ENCODE measurements at regions not wholly inside any gene's neighbourhood (a gene's known extent, or its start where the extent isn't known, plus 50 kb on each side); places are given as distances from the start of the nearest gene placed in this dataset.

GRCh38 chr2:12844511-12844910 is 127.8 kb downstream of the TRIB2 start:
- Mint-ChIP-seq H3K9me3 (no peaks in the 10 kb centered on the region), H3K27me3 (peaks cover 46% of the 10 kb centered on the region), H3K4me1 (no peaks in the 10 kb centered on the region), H3K4me3 (no peak overlapping the region), H3K36me3 (ENCODE audit: low read depth) (no peaks in the 10 kb centered on the region), H3K27ac (no peak overlapping the region)
- DNase-seq, result no peak
- intact Hi-C loops (cut with micrococcal nuclease), result no loop called here

- no peak for DNase-seq
- Mint-ChIP-seq H3K9me3 (peaks cover 4% of the 10 kb centered on the region), H3K27ac (no peak overlapping the region), H3K36me3 (ENCODE audit: low read depth) (no peaks in the 10 kb centered on the region), H3K4me3 (no peak overlapping the region), H3K27me3 (peaks cover 40% of the 10 kb centered on the region), H3K4me1 (no peaks in the 10 kb centered on the region)
- intact Hi-C loops (cut with micrococcal nuclease), result no loop called here
Measured at GRCh38 chr2:12847694-12848575, 131.2 kb downstream of the TRIB2 start.

DNA sequence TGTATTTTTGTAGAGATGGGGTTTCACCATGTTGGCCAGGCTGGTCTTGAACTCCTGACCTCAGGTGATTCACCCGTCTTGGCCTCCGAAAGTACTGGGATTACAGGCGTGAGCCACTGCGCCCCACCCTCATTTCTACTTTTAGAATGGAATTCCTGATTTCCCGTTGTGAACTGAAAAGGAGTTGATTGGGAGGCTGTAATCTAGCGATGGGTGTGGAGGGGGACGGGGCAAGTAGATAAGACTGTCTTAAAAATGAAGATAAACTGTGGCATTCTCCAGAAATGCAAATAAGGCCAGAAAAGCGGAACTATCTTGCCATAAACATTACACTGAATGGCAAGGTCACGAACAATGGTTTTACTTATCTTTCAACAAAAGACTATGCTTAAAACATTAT is 135.4 kb downstream of the TRIB2 start:
- Mint-ChIP-seq H3K4me3 (no peak overlapping the region), H3K27me3 (peaks cover 30% of the 10 kb centered on the region), H3K9me3 (peaks cover 8% of the 10 kb centered on the region), H3K36me3 (ENCODE audit: low read depth) (peaks cover 2% of the 10 kb centered on the region), H3K27ac (no peak overlapping the region), H3K4me1 (peaks cover 6% of the 10 kb centered on the region)
- intact Hi-C loops (cut with micrococcal nuclease), result loop anchor here (10.0 kb wide), 1 partner anchor 437 kb away; no protein-coding TSS in a partner anchor
- no peak for DNase-seq

GRCh38 chr2:12854001-12854530 is 137.3 kb downstream of the TRIB2 start:
- intact Hi-C loops (cut with micrococcal nuclease), result loop anchor here (10.0 kb wide), 1 partner anchor 439 kb away; no protein-coding TSS in a partner anchor

DNA sequence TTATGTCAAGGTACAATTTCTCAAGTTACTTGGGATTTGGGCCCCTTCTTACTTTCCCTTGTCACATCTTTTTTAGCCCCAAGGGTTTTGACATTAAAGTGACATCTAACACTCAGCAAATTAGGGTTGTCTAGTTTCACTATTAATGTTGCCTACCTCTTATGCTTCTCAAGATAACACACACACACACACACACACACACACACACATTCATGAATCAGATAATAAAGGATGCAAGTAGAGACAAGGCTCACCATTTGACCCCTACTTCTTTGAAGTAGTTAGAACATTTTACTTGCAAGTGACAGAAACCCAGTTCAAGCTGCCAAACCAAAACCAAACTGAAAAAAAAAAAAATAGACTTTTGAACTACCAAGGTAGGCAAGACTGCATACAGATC is 138.8 kb downstream of the TRIB2 start:
- Mint-ChIP-seq H3K4me3 (no peak overlapping the region), H3K9me3 (peaks cover 8% of the 10 kb centered on the region), H3K36me3 (ENCODE audit: low read depth) (peaks cover 10% of the 10 kb centered on the region), H3K4me1 (peaks cover 15% of the 10 kb centered on the region), H3K27me3 (peaks cover 15% of the 10 kb centered on the region), H3K27ac (peak overlapping the region; percentile 59)
- no peak for DNase-seq
- intact Hi-C loops (cut with micrococcal nuclease), result loop anchor here (5.0 to 10.0 kb wide), 5 partner anchors 112 to 563 kb away; no protein-coding TSS in a partner anchor

More at GRCh38 chr2:12854001-12854530, 137.3 kb downstream of the TRIB2 start:
- DNase-seq, result no peak
- Mint-ChIP-seq H3K4me1 (peaks cover 6% of the 10 kb centered on the region), H3K27ac (no peak overlapping the region), H3K9me3 (peaks cover 8% of the 10 kb centered on the region), H3K36me3 (ENCODE audit: low read depth) (peaks cover 3% of the 10 kb centered on the region), H3K27me3 (peaks cover 24% of the 10 kb centered on the region), H3K4me3 (no peak overlapping the region)

GRCh38 chr2:12856934-12857601 is 140.3 kb downstream of the TRIB2 start:
- Mint-ChIP-seq H3K27me3 (peaks cover 9% of the 10 kb centered on the region), H3K4me3 (no peak overlapping the region), H3K27ac (no peak overlapping the region), H3K4me1 (peaks cover 27% of the 10 kb centered on the region), H3K9me3 (peaks cover 5% of the 10 kb centered on the region), H3K36me3 (ENCODE audit: low read depth) (peaks cover 10% of the 10 kb centered on the region)
- DNase-seq, result peak; percentile 79
- intact Hi-C loops (cut with micrococcal nuclease), result loop anchor here (1.0 to 10.0 kb wide), 8 partner anchors 72 to 1027 kb away; partner anchors contain the start of gene TRIB2

DNA sequence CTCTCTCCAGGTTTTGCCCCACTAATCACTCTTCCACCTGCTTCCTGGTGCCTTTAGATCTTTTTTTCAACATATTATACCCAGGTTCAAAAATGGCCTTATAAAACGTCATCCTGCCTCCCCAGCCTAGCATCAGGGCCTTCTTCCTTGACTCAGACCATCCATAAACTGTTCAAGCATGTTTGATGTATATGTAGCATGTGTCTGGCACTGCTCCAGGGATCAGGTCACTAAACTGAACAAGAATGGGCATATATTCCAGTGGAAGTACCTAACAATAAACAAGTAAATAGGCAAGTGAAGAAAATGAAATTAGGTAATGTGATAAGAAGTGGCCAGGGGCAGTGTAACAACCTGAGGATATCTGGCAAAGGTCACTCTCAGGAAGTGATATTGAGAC is 141.2 kb downstream of the TRIB2 start:
- intact Hi-C loops (cut with micrococcal nuclease), result loop anchor here (1.0 to 10.0 kb wide), 8 partner anchors 71 to 1028 kb away; partner anchors contain the start of gene TRIB2
- H3K27ac Mint-ChIP-seq, result no peak overlapping the region
- H3K36me3 Mint-ChIP-seq (ENCODE audit: low read depth), result peaks cover 10% of the 10 kb centered on the region
- H3K4me1 Mint-ChIP-seq, result peaks cover 27% of the 10 kb centered on the region
- no peak for DNase-seq
- no peak overlapping the region for H3K4me3 Mint-ChIP-seq
- H3K9me3 Mint-ChIP-seq, result peaks cover 4% of the 10 kb centered on the region
- H3K27me3 Mint-ChIP-seq, result peaks cover 7% of the 10 kb centered on the region

GRCh38 chr2:12858786-12859185 is 142.1 kb downstream of the TRIB2 start:
- H3K4me3 Mint-ChIP-seq, result no peak overlapping the region

DNA sequence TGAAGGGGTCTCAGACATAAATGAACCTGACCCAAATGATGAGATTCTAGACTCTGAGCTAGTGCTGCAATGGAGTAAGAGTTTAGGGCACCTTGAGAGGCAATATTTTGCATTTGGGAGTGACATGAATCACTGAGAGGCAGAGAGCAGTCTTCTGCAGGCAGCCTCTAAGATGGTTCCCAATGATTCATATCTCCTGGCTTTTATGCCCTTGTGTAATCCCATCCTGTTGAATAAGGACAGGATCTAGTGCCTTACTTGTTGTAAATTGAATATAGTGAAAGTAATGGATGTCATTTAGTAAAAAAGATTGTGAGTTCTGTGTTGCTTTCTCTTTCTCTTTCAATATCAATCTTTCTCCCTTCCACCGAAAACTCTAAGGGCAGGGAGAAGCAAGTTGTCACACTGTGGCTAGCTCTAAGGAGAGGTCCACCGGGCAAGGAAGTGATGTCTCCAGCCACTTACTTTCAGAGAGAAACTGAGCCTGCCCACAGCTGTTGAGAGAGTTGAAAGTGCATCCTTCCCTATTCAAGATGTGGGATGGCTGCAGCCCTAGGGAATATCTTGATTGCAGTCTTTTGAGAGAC is 144.7 kb downstream of the TRIB2 start:
- peak; percentile 79 for DNase-seq
- H3K4me3 Mint-ChIP-seq, result peak overlapping the region; percentile 67
- H3K27me3 Mint-ChIP-seq, result peaks cover 13% of the 10 kb centered on the region
- peak overlapping the region; percentile 66 for H3K27ac Mint-ChIP-seq
- H3K9me3 Mint-ChIP-seq, result peaks cover 12% of the 10 kb centered on the region
- H3K36me3 Mint-ChIP-seq (ENCODE audit: low read depth), result peaks cover 19% of the 10 kb centered on the region
- peaks cover 21% of the 10 kb centered on the region for H3K4me1 Mint-ChIP-seq
- intact Hi-C loops (cut with micrococcal nuclease), result no loop called here

More at GRCh38 chr2:12858786-12859185, 142.1 kb downstream of the TRIB2 start:
- Mint-ChIP-seq H3K27me3 (peaks cover 7% of the 10 kb centered on the region), H3K36me3 (ENCODE audit: low read depth) (peaks cover 14% of the 10 kb centered on the region), H3K27ac (no peak overlapping the region), H3K9me3 (peaks cover 6% of the 10 kb centered on the region), H3K4me1 (peaks cover 27% of the 10 kb centered on the region)
- DNase-seq, result no peak
- intact Hi-C loops (cut with micrococcal nuclease), result loop anchor here (5.0 to 10.0 kb wide), 5 partner anchors 109 to 566 kb away; no protein-coding TSS in a partner anchor

DNA sequence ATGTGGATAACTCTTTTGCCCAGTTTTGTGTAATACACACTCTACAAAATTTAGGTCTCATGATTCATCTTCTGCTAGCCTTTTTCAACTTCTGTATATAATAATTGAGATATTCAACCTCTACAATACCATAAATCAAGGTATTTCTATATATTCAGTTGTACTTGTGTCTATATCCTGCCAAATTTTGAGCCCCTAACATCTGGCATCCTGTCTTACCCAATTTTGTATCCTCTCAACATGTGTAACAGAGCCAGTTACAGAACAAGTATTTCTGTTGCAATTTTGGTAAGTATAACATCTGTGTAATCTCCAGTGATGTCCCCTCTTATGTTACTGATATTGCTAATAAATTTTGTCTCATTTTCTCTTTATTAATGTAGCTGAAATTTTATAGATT is 145.8 kb downstream of the TRIB2 start:
- peaks cover 21% of the 10 kb centered on the region for H3K27me3 Mint-ChIP-seq
- H3K4me1 Mint-ChIP-seq, result peaks cover 21% of the 10 kb centered on the region
- peaks cover 20% of the 10 kb centered on the region for H3K9me3 Mint-ChIP-seq
- intact Hi-C loops (cut with micrococcal nuclease), result no loop called here
- peaks cover 21% of the 10 kb centered on the region for H3K36me3 Mint-ChIP-seq (ENCODE audit: low read depth)
- no peak for DNase-seq
- H3K4me3 Mint-ChIP-seq, result no peak overlapping the region
- H3K27ac Mint-ChIP-seq, result no peak overlapping the region

GRCh38 chr2:12863937-12864336 is 147.2 kb downstream of the TRIB2 start:
- no peak overlapping the region for H3K27ac Mint-ChIP-seq
- H3K27me3 Mint-ChIP-seq, result peaks cover 31% of the 10 kb centered on the region
- H3K9me3 Mint-ChIP-seq, result peaks cover 24% of the 10 kb centered on the region
- intact Hi-C loops (cut with micrococcal nuclease), result no loop called here
- H3K36me3 Mint-ChIP-seq (ENCODE audit: low read depth), result peaks cover 21% of the 10 kb centered on the region
- H3K4me3 Mint-ChIP-seq, result no peak overlapping the region
- no peak for DNase-seq
- peaks cover 21% of the 10 kb centered on the region for H3K4me1 Mint-ChIP-seq

- no peak overlapping the region for H3K4me3 Mint-ChIP-seq
- H3K4me1 Mint-ChIP-seq, result no peaks in the 10 kb centered on the region
- H3K9me3 Mint-ChIP-seq, result peaks cover 24% of the 10 kb centered on the region
- intact Hi-C loops (cut with micrococcal nuclease), result no loop called here
- no peak overlapping the region for H3K27ac Mint-ChIP-seq
- peaks cover 13% of the 10 kb centered on the region for H3K36me3 Mint-ChIP-seq (ENCODE audit: low read depth)
- H3K27me3 Mint-ChIP-seq, result peaks cover 40% of the 10 kb centered on the region
- no peak for DNase-seq
Measured at GRCh38 chr2:12867631-12868287, 151.0 kb downstream of the TRIB2 start.

DNA sequence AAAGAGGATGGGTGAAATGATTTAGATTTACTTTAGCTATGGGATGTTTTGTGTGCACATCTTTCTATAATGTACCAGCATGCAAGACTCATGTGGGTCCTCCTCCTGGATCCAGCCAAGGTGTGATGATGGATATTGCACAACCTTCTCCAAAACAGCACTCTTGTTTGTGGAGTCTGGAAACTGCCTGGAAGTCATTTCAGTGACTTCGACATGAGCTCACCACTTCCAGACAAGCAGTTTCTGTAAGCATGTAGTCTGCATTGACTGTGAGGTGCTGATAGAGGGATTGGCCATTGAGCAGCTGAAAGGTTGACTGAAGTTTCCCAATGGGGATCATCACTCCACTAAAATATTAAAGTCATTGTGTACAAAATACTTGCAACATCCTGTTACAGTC is 154.0 kb downstream of the TRIB2 start:
- intact Hi-C loops (cut with micrococcal nuclease), result no loop called here
- DNase-seq, result no peak
- H3K9me3 Mint-ChIP-seq, result peaks cover 16% of the 10 kb centered on the region
- H3K4me1 Mint-ChIP-seq, result no peaks in the 10 kb centered on the region
- H3K4me3 Mint-ChIP-seq, result no peak overlapping the region
- H3K27me3 Mint-ChIP-seq, result peaks cover 46% of the 10 kb centered on the region
- no peak overlapping the region for H3K27ac Mint-ChIP-seq
- H3K36me3 Mint-ChIP-seq (ENCODE audit: low read depth), result peaks cover 2% of the 10 kb centered on the region
